GM19023 (cell line): ENCODE measurements at regions not wholly inside any gene's neighbourhood (a gene's known extent, or its start where the extent isn't known, plus 50 kb on each side); places are given as distances from the start of the nearest gene placed in this dataset.
"Not testable (repeated sequence)": the region's sequence is repeated elsewhere in the genome, so short reads cannot be mapped to it uniquely, and the experiment has no call there.

Experiments used
- ATAC-seq: cut with Tn5 transposase; IDR thresholded peaks from one replicate; pipeline ENCODE4 v1.9.1; 2021; ENCODE audit warnings: mild to moderate bottlenecking, moderate library complexity; ENCODE audit not compliant: unreplicated experiment

- no peak for ATAC-seq
Observed at GRCh38 chr4:64016893-64017292, 392.4 kb downstream of the TECRL start.

- no peak for ATAC-seq
Observed at GRCh38 chr4:64014647-64015046, 394.6 kb downstream of the TECRL start.

- ATAC-seq, result peak; percentile 81
Observed at GRCh38 chr4:64001229-64001898, 407.9 kb downstream of the TECRL start.

DNA sequence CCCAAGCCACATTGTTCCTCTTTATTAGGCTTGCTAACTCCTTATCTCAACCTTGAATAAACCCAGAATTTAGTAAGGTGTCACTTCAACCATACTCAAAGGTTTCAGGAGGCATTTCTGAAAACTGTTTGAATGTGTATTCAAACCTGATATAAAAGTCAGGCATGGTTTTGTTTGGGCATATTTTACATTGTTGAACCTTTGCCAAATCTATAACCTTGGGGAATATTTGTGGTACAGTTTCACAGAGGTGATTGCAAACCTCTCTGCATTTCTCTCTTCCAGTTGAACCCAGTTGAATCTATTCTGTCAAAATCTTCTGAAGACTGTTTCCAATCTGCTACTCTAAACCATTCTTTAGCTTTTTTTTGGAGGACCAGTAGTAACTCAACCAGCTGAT lies 409.0 kb downstream of the TECRL start:
- no peak for ATAC-seq

- ATAC-seq, result no peak
Observed at GRCh38 chr4:63986253-63986652, 423.0 kb downstream of the TECRL start.

- ATAC-seq, result no peak
Observed at GRCh38 chr4:63983224-63983623, 426.0 kb downstream of the TECRL start.

DNA sequence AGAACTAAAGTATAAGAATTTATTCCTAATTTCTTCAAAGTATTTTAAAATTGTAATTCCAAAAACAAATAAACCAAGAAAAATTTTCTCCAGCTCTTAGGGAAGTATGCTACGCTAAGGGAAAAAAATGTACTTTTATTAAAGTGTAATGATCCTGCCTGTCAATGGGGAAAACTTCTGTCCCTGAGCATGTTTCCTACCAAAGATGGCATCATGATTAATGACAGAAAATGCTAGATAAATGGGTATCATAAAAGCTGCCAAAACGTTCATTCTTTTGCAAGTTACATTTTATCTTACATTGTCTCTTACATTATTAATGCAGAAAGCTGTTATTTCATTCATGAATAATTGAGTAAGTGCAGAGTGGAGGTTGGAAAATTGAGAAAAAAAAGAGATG lies 443.4 kb downstream of the TECRL start:
- ATAC-seq, result no peak

DNA sequence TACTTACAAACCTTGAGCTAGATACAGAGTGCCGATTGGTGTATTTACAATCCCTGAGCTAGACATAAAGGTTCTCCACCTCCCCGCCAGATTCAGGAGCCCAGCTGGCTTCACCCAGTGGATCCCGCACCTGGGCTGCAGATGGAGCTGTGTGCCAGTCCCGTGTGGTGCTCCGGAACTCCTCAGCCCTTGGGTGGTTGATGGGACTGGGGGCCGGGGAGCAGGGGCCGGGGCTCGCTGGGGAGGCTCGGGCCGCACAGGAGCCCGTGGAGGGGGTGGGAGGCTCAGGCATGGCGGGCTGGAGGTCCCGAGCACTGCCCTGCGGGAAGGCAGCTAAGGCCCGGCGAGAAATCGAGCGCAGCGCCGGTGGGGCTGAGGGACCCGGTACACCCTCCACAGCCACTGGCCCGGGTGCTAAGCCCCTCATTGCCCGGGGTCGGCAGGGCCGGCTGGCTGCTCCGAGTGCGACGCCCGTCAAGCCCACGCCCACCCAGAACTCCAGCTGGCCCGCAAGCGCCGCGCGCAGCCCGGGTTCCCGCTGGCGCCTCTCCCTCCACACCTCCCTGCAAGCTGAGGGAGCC lies 466.5 kb downstream of the TECRL start:
- not testable (repeated sequence) for ATAC-seq

DNA sequence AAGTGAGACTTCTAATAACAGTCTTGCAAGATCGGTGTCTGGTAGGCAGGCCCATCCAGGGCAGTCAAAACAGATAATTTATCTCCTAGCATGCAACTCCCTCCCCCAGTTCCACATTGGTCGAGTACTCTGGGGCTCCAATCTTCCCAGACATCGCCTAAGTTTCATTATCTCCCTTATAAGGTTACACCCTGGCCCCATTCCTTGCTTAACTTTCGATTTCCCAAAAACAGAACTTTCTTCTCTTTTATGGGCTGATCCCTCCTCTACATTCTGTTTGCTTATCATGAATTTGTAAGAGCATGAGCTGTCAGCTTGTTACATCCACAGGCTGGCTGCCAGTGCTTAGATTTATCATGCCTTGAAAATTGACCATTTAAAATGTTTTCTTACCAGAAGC lies 471.3 kb downstream of the TECRL start:
- no peak for ATAC-seq

DNA sequence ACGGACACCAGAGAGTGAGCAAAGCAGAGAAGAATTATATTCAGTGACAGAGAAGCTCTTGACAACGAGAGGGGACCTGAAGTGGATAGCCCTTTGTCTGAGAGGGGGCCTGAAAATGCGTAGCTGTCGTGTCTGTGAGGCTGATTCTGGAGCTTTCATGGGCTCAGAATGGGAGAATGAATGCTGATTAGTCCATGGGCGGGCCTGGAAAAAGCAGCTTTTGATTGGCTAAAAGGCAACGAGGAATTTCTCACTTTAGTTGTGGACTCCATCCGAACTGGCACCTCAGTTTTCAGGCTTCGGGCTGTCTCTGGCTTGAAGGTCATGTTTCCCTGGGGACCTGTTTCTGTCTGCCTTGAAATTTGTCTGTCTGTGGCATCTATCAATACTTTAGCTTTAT lies 487.1 kb downstream of the TECRL start:
- no peak for ATAC-seq

DNA sequence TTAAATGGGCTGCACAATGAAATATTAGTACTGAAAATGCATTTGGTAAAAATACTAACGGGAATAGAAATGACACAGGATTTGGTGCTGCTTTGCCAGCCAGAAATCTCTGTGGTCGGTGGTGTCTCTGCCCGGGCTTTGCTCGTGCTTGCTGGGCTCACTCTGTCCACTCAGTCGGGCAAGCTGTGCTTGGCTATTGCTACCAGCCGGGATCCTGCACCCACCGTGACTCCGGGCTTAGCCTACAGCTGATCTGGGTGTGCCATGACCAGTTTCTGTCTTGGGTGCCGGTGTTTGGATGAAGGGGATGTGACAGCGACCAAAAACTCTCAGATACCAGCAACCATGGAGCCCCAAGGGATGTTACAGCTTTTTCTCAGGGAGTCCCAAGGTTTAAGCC lies 487.7 kb downstream of the TECRL start:
- no peak for ATAC-seq

DNA sequence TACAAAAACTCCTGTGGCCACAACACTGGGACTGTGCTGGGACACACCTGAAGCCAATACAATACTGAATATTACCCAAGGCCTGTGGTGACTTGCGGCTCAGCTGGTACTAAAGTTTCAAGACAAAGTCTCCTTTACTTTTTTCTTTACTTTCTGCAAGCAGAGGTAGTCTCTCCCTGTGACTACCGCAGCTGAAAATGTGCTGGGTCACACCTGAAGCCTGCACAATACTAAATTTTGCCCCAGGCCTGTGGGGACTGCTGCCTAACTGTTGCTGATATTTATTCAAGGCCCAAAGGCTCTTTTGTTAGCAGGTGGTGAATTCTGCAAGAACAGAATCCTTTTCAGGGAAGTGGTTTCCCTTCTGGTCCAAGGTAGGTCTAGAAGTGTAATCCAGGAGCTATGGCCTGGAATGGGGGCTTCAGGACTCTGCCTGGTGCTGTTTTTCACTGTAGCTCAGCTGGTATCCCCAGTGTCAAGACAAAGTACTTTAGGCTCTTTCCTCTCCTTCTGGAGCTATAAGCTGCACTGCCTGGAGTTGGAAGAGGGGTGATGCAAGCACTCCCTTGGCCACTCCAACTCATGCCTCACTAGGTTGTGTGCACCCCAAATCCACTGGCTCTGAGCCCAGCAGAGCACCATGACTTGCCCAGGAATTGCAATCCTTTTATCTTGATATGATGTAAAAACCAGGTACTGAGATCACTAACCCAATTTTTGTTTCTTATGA lies 489.4 kb downstream of the TECRL start:
- no peak for ATAC-seq

GRCh38 chr4:63906660-63907183 lies 502.5 kb downstream of the TECRL start:
- ATAC-seq, result no peak

DNA sequence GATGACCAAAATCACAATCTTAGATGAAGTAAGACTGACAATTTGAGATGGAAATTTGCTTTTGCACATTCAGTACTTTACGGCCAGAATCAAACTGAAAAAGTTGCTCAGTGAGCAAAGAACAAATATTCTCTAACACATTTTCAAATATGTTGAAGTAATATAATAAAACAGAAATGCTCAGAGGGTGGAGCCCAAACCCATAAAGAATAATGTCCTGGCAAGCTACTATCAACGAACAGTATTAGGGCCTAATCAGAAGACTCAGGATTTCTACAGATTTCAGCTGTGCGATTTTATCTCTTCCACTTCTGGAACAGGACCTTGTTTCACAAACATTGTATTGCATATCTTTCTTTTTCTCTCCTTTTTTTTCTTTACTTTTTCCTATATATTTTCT lies 505.0 kb downstream of the TECRL start:
- ATAC-seq, result no peak

GRCh38 chr4:63901304-63901703 lies 507.9 kb downstream of the TECRL start:
- ATAC-seq, result no peak

DNA sequence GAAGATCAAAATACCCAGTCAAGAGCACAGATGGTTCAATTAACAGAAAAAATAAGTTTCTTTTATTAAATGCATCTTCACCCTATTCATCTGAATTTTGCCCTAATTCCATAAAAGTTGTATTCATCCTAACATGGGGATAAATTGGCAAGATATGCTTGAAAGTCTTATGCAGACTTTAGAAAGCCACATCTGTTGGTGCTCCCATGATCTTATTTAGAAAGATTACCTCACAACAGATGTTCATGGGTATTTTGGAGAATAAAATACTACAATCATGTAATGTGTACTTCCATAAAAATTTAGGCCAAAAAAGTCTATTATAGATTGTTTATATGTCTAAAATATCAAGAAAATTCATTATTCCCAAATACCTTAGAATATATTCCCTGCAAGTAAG lies 510.3 kb downstream of the TECRL start:
- ATAC-seq, result no peak

- no peak for ATAC-seq
Observed at GRCh38 chr4:63894161-63894560, 515.1 kb downstream of the TECRL start.

- no peak for ATAC-seq
Observed at GRCh38 chr4:63869370-63869769, 539.9 kb downstream of the TECRL start.

DNA sequence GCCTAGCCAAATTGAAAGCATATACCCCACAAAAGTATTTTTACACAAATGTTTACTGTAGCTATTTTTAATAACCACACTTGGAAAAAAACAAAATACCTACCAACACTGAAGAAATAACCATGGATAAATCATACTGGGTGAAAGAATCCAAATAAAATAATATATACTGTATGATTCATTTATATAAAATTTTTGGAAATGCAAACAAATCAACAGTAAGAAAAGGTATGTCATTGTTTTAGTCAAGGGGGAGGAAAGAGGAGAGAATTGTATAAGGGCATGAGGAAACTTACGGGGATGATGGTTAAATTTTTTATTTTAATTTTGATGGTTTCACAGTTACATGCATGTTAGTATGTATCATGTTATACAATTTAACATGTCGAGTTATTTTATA lies 557.8 kb downstream of the TECRL start:
- no peak for ATAC-seq

DNA sequence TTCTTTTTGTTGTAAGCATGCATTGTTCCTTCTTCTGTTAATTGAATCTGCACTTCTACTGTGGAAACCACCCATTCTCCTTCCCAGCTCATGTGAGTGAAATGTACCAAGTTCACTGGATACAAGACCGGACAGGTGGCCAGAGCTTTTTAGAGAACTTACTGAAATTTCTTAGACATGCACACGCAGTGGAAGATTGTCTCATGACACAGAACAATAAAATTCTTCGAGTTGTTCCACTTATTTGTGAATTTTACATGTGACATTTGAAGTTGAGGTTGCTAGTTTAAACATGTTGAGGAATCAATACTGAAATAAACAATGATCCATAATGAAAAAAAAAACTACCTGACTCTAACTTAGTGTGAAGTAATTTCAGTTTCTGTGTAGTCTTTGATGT lies 568.0 kb downstream of the TECRL start:
- ATAC-seq, result no peak

DNA sequence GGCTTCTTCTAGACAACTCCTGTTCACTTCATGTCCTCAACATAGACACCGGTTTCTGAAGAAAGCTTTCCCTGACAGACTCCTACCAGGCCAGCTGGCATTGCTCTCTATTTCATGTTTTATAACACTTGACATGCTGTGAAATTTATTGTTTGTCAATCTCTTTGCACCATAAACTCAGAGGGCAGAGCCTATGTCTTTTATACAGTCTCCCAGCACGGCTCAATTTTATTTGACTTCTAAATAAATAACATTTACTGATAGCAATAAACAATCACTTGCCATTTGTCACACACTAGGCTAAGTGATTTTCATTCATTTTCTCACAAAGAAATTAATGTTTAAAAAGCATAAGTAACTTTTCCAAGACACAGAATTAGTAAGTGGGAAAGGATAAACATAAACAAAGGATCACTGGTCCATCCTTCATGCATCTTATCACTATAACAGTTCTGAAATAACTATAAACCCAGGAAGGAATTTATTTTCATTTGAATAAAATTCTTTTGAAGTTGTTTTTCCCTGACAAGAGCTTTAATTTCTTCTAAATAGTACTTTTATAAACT lies 577.6 kb downstream of the TECRL start:
- no peak for ATAC-seq
